Ovary (tissue), 7 donors: ENCODE measurements at regions not wholly inside any gene's neighbourhood (a gene's known extent, or its start where the extent isn't known, plus 50 kb on each side); places are given as distances from the start of the nearest gene placed in this dataset.

Source experiments
- DNase-seq, 5 donors: peaks; one replicate each; pipeline ENCODE4 v3.0.0-alpha.2; 2019 to 2020
- H3K27ac ChIP-seq, 2 donors: fragments of 200-600 bp; one replicate each; pipeline versions ENCODE4 v1.5.1 to v1.8.0; 2019 to 2022
- H3K27me3 ChIP-seq: fragments of 200-600 bp; one replicate; pipeline ENCODE4 v1.8.0; 2022
- H3K36me3 ChIP-seq: fragments of 200-600 bp; sonication (generic); one replicate; pipeline ENCODE4 v1.5.1; 2019
- H3K4me1 ChIP-seq: one replicate; pipeline ENCODE4 v1.8.1; 2013; ENCODE audit warnings: mild to moderate bottlenecking, moderate library complexity; ENCODE audit not compliant: insufficient read depth
- H3K4me3 ChIP-seq: fragments of 200-600 bp; sonication (generic); one replicate; pipeline ENCODE4 v1.5.1; 2017
- H3K9me3 ChIP-seq, 2 donors: fragments of 200-600 bp in 1 of 2; sonication (generic) in 1 of 2; one replicate each; pipeline versions ENCODE4 v1.5.1 to v1.8.1; 2013 to 2019; ENCODE audit warnings: mild to moderate bottlenecking in 1 of 2, moderate library complexity in 1 of 2
- CTCF ChIP-seq, 3 donors: fragments of 450-650 bp in 2 of 3; fragments of 200-600 bp in 1 of 3; IDR thresholded peaks; one replicate each; pipeline versions ENCODE4 v1.5.1 to v1.8.0; 2016 to 2022; ENCODE audit warnings: antibody characterized with exemption in 3 of 3, mild to moderate bottlenecking in 1 of 3
- EP300 ChIP-seq: sonication (generic); formaldehyde crosslinking; IDR thresholded peaks from one replicate; pipeline ENCODE4 v1.6.1; 2017; ENCODE audit warnings: antibody characterized with exemption
- POLR2A ChIP-seq: fragments of 450-650 bp; IDR thresholded peaks from one replicate; pipeline ENCODE4 v1.6.1; 2017; ENCODE audit warnings: antibody characterized with exemption, mild to moderate bottlenecking, moderate library complexity
- WGBS, 3 donors: extraction: QIAGEN DNeasy Blood & Tissue Kit in 1 of 3; methylation state at CpG; one replicate each; pipeline versions ENCODE4 v1.1.5 to v1.1.7; 2013 to 2017; 5-methylcytosine and 5-hydroxymethylcytosine counted together
- intact Hi-C, 4 donors: fragments of 100-400 bp; cut with DNase I; formaldehyde crosslinking; loops; one replicate each; pipeline versions ENCODE4 v1.11.0 to v1.15.1; 2022 to 2023
- donor health status: DM: no; HTN: no; CAD: no; lungs with moderate emphysema.
- donor health status: DM: no; HTN: no; CAD: no.
- donor health status: Bipolar disorder and iron deficiency.
- donor health status: DM: no; HTN: no; CAD: no.
- donor health status: DM: yes; HTN: yes; CAD: no.

GRCh38 chr5:133779828-133780475 lies 167.6 kb upstream of the FSTL4 start:
- TF ChIP-seq CTCF (IDR thresholded peaks at IDR 0.05) = no peak
- TF ChIP-seq EP300 = no peak
- no peak for TF ChIP-seq POLR2A

GRCh38 chr5:133778636-133779035 lies 166.3 kb upstream of the FSTL4 start:
- Histone ChIP-seq H3K4me1 (no peaks in the 10 kb centered on the region), H3K27me3 (no peaks in the 10 kb centered on the region), H3K9me3 (no peaks in the 10 kb centered on the region), H3K36me3 (no peaks in the 10 kb centered on the region), H3K4me3 (no peak overlapping the region), H3K27ac (no peak overlapping the region)
- TF ChIP-seq CTCF (IDR thresholded peaks at IDR 0.05) (no peak), EP300 (no peak), POLR2A (no peak)
- no peak for DNase-seq
- intact Hi-C loops = no loop called here
- WGBS, 3 donors = 70 to 81% (median 73%) methylated on average over 5 of the region's 5 CpGs

More at GRCh38 chr5:133779828-133780475, 167.6 kb upstream of the FSTL4 start:
- H3K4me1 ChIP-seq = no peaks in the 10 kb centered on the region
- H3K27ac ChIP-seq = no peak overlapping the region
- H3K27me3 ChIP-seq = no peaks in the 10 kb centered on the region
- no peak overlapping the region for H3K4me3 ChIP-seq
- no peaks in the 10 kb centered on the region for H3K9me3 ChIP-seq
- WGBS, 3 donors = 78 to 81% (median 79%) methylated on average over 8 of the region's 8 CpGs
- no peak for DNase-seq
- intact Hi-C loops = no loop called here
- H3K36me3 ChIP-seq = no peaks in the 10 kb centered on the region

- WGBS, 3 donors = 51 to 60% (median 60%) methylated on average over 3 of the region's 3 CpGs
- H3K4me3 ChIP-seq = no peak overlapping the region
- intact Hi-C loops = no loop called here
- no peaks in the 10 kb centered on the region for H3K4me1 ChIP-seq
- no peaks in the 10 kb centered on the region for H3K27me3 ChIP-seq
- no peaks in the 10 kb centered on the region for H3K9me3 ChIP-seq
- no peak for TF ChIP-seq POLR2A
- no peak for TF ChIP-seq EP300
- no peak for TF ChIP-seq CTCF (IDR thresholded peaks at IDR 0.05)
- no peak for DNase-seq
- H3K36me3 ChIP-seq = no peaks in the 10 kb centered on the region
- no peak overlapping the region for H3K27ac ChIP-seq
Observed at GRCh38 chr5:133777951-133778350, 165.6 kb upstream of the FSTL4 start.

- no peak overlapping the region for H3K27ac ChIP-seq
- intact Hi-C loops = no loop called here
- no peaks in the 10 kb centered on the region for H3K36me3 ChIP-seq
- DNase-seq = no peak
- H3K4me3 ChIP-seq = no peak overlapping the region
- WGBS, 3 donors = 79 to 93% (median 91%) methylated on average over 2 of the region's 2 CpGs
- H3K27me3 ChIP-seq = no peaks in the 10 kb centered on the region
- TF ChIP-seq CTCF (IDR thresholded peaks at IDR 0.05) = no peak
- no peak for TF ChIP-seq POLR2A
- no peak for TF ChIP-seq EP300
- no peaks in the 10 kb centered on the region for H3K4me1 ChIP-seq
- H3K9me3 ChIP-seq = no peaks in the 10 kb centered on the region
Observed at GRCh38 chr5:133775584-133776304, 163.4 kb upstream of the FSTL4 start.
